Glutamatergic neuron (in vitro differentiated cells): ENCODE measurements at regions not wholly inside any gene's neighbourhood (a gene's known extent, or its start where the extent isn't known, plus 50 kb on each side); places are given as distances from the start of the nearest gene placed in this dataset.

Experiments
- DNase-seq: peaks from one replicate; pipeline ENCODE4 v3.0.0; 2022
- H3K27ac Mint-ChIP-seq: one replicate; pipeline ENCODE4 v1.8.0; 2020; ENCODE audit warnings: mild to moderate bottlenecking, mixed read lengths, inconsistent platforms; ENCODE audit not compliant: unreplicated experiment
- H3K27me3 Mint-ChIP-seq: one replicate; pipeline ENCODE4 v1.8.0; 2020; ENCODE audit warnings: mild to moderate bottlenecking, moderate library complexity, mixed read lengths, inconsistent platforms; ENCODE audit not compliant: unreplicated experiment
- H3K36me3 Mint-ChIP-seq: one replicate; pipeline ENCODE4 v1.8.0; 2020; ENCODE audit warnings: mild to moderate bottlenecking, mixed read lengths, inconsistent platforms; ENCODE audit not compliant: unreplicated experiment
- H3K4me1 Mint-ChIP-seq: one replicate; pipeline ENCODE4 v1.8.0; 2020; ENCODE audit warnings: mild to moderate bottlenecking, low read depth, mixed read lengths, inconsistent platforms; ENCODE audit not compliant: unreplicated experiment
- H3K4me3 Mint-ChIP-seq: one replicate; pipeline ENCODE4 v1.8.0; 2020; ENCODE audit warnings: mild to moderate bottlenecking, mixed read lengths, inconsistent platforms; ENCODE audit not compliant: unreplicated experiment
- H3K9me3 Mint-ChIP-seq: one replicate; pipeline ENCODE4 v1.8.0; 2020; ENCODE audit warnings: mild to moderate bottlenecking, moderate library complexity, mixed read lengths, inconsistent platforms; ENCODE audit not compliant: unreplicated experiment
- TF ChIP-seq, protein P1 (sequence below): fragments of 200-600 bp; sonication (generic); IDR thresholded peaks from one replicate; pipeline ENCODE4 v1.5.0; 2021; ENCODE audit not compliant: partially characterized antibody, unreplicated experiment

- TF ChIP-seq, protein P1, sequence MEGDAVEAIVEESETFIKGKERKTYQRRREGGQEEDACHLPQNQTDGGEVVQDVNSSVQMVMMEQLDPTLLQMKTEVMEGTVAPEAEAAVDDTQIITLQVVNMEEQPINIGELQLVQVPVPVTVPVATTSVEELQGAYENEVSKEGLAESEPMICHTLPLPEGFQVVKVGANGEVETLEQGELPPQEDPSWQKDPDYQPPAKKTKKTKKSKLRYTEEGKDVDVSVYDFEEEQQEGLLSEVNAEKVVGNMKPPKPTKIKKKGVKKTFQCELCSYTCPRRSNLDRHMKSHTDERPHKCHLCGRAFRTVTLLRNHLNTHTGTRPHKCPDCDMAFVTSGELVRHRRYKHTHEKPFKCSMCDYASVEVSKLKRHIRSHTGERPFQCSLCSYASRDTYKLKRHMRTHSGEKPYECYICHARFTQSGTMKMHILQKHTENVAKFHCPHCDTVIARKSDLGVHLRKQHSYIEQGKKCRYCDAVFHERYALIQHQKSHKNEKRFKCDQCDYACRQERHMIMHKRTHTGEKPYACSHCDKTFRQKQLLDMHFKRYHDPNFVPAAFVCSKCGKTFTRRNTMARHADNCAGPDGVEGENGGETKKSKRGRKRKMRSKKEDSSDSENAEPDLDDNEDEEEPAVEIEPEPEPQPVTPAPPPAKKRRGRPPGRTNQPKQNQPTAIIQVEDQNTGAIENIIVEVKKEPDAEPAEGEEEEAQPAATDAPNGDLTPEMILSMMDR, result no peak
- no peaks in the 10 kb centered on the region for H3K27me3 Mint-ChIP-seq
- no peaks in the 10 kb centered on the region for H3K9me3 Mint-ChIP-seq
Observed at GRCh38 chr12:60468546-60468945, 872.7 kb downstream of the SLC16A7 start.

GRCh38 chr12:60475825-60476224, 880.0 kb downstream of the SLC16A7 start:
- no peaks in the 10 kb centered on the region for H3K9me3 Mint-ChIP-seq
- no peaks in the 10 kb centered on the region for H3K36me3 Mint-ChIP-seq
- no peaks in the 10 kb centered on the region for H3K27me3 Mint-ChIP-seq
- no peak for DNase-seq
- H3K27ac Mint-ChIP-seq, result no peak overlapping the region
- no peaks in the 10 kb centered on the region for H3K4me1 Mint-ChIP-seq
- no peak overlapping the region for H3K4me3 Mint-ChIP-seq
- TF ChIP-seq, protein P1, result no peak

More at GRCh38 chr12:60468546-60468945, 872.7 kb downstream of the SLC16A7 start:
- no peak overlapping the region for H3K27ac Mint-ChIP-seq
- no peaks in the 10 kb centered on the region for H3K36me3 Mint-ChIP-seq
- H3K4me3 Mint-ChIP-seq, result no peak overlapping the region
- no peaks in the 10 kb centered on the region for H3K4me1 Mint-ChIP-seq
- DNase-seq, result no peak

- DNase-seq, result no peak
- Mint-ChIP-seq H3K4me3 (no peak overlapping the region), H3K27ac (no peak overlapping the region), H3K27me3 (no peaks in the 10 kb centered on the region), H3K4me1 (no peaks in the 10 kb centered on the region), H3K36me3 (no peaks in the 10 kb centered on the region), H3K9me3 (peaks cover 1% of the 10 kb centered on the region)
- TF ChIP-seq, protein P1, result no peak
Observed at GRCh38 chr12:60487284-60487683, 891.5 kb downstream of the SLC16A7 start.

- H3K4me1 Mint-ChIP-seq, result no peaks in the 10 kb centered on the region
- H3K27me3 Mint-ChIP-seq, result no peaks in the 10 kb centered on the region
- no peaks in the 10 kb centered on the region for H3K36me3 Mint-ChIP-seq
- no peak for DNase-seq
- TF ChIP-seq, protein P1, result no peak
- no peak overlapping the region for H3K4me3 Mint-ChIP-seq
- H3K27ac Mint-ChIP-seq, result no peak overlapping the region
- H3K9me3 Mint-ChIP-seq, result no peaks in the 10 kb centered on the region
Observed at GRCh38 chr12:60489071-60489470, 893.2 kb downstream of the SLC16A7 start.

- Mint-ChIP-seq H3K36me3 (no peaks in the 10 kb centered on the region), H3K4me3 (no peak overlapping the region), H3K27me3 (no peaks in the 10 kb centered on the region), H3K4me1 (no peaks in the 10 kb centered on the region), H3K9me3 (no peaks in the 10 kb centered on the region), H3K27ac (no peak overlapping the region)
- DNase-seq, result no peak
- TF ChIP-seq, protein P1, result peak; percentile 70
Observed at GRCh38 chr12:60494244-60494643, 898.4 kb downstream of the SLC16A7 start.
